HG03159 (cell line): ENCODE measurements at regions not wholly inside any gene's neighbourhood (a gene's known extent, or its start where the extent isn't known, plus 50 kb on each side); places are given as distances from the start of the nearest gene placed in this dataset.
"Not testable (repeated sequence)": the region's sequence is repeated elsewhere in the genome, so short reads cannot be mapped to it uniquely, and the experiment has no call there.

ENCODE experiments used
- ATAC-seq: cut with Tn5 transposase; IDR thresholded peaks from one replicate; pipeline ENCODE4 v1.9.1; 2021; ENCODE audit warnings: mild to moderate bottlenecking, moderate library complexity; ENCODE audit not compliant: unreplicated experiment

DNA sequence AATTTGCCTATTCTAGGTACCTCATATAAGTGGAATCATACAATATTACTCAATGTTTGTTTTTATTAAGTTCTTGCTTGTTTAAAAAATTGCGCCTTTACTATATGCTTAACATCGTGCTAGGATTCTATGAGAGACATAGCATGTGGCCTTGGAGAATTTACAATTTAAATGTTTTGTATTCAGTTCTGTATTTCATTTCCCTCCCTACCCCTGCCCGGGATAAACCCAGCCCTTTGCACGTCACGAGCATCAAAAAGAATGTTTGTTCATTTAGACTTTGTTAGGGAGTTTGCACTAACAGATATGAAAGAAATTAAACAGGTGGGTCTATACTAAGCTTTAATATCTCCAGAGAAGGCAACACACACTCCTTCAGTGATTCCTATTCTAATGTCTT is 75.7 kb downstream of the C18orf54 start:
- no peak for ATAC-seq

DNA sequence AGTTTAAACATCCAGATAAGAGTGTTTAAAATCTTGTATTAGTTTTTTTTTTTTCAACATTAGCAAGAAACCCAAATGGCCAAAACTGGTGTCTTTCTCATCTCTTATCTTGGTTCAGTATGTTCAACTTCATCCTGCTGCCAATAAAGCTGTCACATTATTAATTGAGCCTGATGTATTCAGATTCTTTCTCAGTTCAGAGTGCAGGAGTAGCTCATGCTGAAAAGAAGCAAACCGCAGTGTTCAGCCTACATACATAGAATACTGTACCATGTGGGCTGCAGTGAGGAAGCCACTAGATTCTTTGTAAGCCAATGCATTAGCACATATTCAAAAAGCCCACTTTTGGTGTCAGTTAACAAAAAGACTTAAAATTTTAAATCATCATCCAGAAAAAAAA is 76.2 kb downstream of the C18orf54 start:
- no peak for ATAC-seq

DNA sequence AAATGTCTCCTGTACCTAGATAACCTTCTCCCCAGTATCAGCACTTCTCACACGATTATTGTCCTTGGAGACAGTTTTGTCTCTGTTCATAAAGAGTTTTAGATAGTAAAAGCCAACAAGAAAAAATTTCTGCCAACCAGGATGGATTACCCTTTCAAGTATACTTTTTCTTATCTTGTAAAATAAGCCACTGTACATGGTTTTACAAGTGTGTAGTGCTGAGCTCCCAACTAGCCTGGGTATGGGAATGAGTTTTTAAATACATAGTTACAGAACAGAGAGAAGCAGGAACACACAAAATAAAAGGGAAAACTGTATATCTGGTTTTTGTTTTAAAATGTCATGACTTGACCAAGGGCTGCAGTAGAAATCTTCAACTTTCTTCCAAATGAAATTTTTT is 76.7 kb downstream of the C18orf54 start:
- ATAC-seq: no peak

- no peak for ATAC-seq
These were observed 78.8 kb downstream of the C18orf54 start for GRCh38 chr18:54436501-54436900.

DNA sequence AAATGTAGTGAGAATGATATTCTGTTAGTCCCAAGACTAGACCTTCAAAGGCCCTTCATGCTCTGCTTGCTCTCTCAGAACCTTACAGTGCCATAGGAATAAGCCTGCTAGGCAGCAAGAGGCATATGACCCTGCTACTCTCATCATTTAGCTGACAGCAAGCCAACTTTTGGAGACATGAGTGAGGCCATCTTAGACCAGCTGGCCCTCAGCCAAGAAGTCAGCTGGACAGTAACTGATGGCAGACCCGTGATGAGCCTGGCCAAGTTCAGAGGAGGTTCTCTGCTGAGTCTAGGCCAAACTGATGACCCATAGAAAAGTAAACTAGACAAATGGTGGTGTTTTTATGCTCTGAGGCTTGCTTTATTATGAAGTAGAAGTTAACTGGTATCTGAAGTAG is 82.6 kb downstream of the C18orf54 start:
- ATAC-seq: no peak

DNA sequence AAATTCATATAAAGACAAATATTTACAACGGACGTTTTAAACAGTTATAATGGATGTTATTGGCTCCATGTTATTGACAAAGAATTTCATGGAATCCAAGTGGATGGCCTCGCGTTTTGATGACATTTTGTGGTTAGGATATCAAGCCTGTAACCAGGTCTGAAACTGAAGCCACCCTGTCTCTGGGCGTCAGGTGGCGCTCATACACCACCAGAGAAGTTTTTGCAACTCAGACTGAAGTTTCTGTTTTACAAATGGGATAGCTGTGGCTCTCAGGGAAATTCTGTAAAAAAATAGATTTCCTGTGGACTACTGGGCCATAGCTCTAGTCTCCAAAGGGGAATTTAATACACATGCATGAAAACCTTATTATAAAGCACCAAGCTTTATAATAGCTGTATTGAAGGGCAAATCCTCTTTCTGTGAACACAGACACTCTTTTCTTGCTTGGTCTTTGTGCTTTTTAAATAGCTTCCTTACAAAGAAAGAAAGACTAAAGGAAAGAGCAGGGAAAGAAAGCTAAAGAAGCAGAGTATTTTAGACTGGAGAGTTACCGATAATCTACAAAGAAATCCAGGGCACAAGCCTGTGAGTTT is 86.7 kb downstream of the C18orf54 start:
- ATAC-seq: peak; percentile 78

DNA sequence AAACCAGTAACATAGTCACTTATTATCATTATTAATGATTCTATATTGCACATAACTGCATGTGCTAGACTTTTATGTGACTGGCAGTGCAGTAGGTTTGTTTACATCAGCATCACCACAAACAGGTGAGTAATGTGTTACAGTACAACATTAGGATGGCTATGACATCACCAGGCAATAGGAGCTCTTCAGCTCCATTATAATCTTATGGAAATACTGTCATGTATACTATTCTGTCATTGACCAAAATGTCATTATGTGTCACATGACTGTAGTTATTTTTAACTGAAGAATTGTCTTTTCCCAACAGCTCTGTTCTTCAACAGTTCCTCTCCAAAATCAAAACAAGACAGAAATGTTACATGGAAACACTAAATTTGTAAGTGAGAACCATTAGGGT is 96.3 kb downstream of the C18orf54 start:
- ATAC-seq: no peak

GRCh38 chr18:54465502-54465901 is 107.8 kb downstream of the C18orf54 start:
- ATAC-seq: no peak

DNA sequence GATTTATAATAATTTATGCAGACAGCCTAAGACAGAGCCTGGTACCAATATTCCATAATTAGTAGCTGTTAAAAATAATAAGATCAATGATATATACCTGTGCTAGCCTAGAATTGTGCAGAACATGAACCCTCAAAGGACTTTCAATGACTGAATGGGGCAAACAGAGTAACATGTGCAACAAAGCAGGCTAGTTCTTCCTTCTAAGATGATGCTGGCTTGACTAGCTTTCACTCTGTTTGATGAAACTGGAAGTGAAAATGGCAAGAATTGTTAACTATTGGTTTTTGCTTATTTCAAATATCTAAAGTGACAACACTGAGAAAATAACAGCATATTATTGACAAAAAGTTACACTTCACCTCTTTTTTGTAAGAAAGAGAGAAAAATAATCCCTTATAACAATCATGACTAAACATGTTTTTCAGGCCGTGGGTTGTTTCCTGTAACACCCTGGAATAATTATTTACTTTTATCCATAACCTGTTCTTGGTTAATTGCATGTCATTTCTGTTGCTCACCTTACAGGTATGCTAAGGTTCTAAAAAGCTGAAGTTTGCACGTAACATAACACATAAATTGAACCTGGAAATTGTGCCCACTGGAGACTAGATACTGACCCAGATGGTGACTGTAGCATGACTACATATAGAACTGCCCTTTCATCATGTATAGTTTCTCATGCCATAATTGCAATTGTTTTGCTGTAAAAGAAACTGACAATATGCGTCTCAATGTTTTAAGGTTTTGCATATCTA is 108.7 kb downstream of the C18orf54 start:
- no peak for ATAC-seq

DNA sequence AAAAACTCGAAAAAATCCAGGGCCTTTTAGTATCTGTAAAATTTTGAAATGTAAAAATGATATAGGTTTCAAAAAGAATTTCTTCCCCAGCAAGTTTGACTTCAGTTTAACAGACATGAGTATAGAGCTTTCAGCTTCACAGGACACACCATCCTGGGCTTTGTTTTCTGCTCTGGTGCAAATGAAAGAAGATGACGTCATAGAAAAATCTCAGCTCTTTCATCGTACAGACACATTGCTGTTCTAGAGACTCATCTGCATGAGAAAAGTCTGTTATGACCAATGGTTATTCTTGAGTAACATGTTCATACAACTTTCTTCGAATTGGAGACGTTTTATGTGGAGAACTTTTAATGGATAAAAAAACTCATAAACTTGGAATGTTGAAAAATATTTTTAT is 111.7 kb upstream of the DYNAP start:
- no peak for ATAC-seq

GRCh38 chr18:54480616-54481015 is 110.4 kb upstream of the DYNAP start:
- no peak for ATAC-seq

DNA sequence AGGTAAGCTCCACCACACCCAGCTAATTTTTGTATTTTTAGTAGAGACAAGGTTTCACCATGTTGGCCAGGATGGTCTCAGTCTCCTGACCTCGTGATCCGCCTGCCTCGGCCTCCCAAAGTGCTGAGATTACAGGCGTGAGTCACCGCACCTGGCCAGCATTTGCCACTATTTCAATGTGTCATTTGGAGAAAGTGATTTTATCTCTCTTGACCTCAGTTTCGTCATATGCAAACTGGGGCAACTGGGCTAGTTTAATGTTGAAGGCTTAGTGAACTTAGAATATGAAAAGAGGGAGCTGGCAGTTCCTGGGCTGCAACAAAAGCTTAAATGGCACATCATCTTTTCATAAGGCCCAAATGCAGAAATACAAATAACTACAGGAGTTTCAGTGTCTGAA is 88.6 kb upstream of the DYNAP start:
- ATAC-seq: not testable (repeated sequence)

- no peak for ATAC-seq
These were observed 87.7 kb upstream of the DYNAP start for GRCh38 chr18:54503131-54503894.

GRCh38 chr18:54506516-54507261 is 84.4 kb upstream of the DYNAP start:
- ATAC-seq: peak; percentile 71

DNA sequence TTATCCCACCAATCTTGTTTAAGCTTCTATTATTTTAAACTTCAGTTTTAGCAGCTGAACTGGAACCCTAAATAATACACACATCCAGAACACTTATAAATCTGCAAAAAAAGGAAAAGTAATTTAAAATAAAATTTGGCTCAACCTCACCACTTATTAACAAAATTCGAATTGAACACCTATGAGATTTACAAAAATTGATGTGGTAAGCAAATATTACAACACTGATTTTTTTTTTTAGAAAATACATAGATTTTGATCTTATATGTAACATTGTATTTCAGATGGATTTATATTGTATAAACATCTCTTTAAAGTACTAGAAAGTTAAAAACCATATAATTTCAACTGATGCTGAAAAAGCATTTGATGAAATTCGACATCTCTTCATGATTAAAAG is 81.3 kb upstream of the DYNAP start:
- ATAC-seq: no peak

GRCh38 chr18:54515149-54515548 is 75.9 kb upstream of the DYNAP start:
- ATAC-seq: no peak

- ATAC-seq: no peak
These were observed 73.5 kb upstream of the DYNAP start for GRCh38 chr18:54517521-54517920.

GRCh38 chr18:54521846-54522245 is 69.2 kb upstream of the DYNAP start:
- no peak for ATAC-seq

GRCh38 chr18:54528942-54529376 is 62.1 kb upstream of the DYNAP start:
- no peak for ATAC-seq

GRCh38 chr18:54529444-54529843 is 61.6 kb upstream of the DYNAP start:
- ATAC-seq: no peak

DNA sequence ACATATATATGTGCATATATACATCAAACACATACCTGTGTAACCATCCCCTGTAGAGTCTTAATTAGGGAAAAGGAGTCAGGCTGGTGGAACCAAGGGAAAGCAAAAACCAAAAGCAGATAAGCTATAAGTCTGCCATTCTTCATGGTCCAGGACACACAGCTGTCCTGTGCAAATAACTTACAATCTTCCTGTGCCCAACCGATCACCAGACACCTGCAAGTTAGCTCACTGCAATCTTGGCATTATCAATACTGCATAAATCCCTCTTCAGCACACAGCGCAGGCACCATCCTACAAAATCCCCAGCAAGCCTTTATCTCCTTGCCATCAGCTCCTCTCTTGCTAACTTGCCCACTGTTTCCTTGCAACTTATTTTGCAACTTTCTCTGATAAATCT is 60.8 kb upstream of the DYNAP start:
- ATAC-seq: no peak
